ENCODE measurements at regions not wholly inside any gene's neighbourhood (a gene's known extent, or its start where the extent isn't known, plus 50 kb on each side); places are given as distances from the start of the nearest gene placed in this dataset.

DNA sequence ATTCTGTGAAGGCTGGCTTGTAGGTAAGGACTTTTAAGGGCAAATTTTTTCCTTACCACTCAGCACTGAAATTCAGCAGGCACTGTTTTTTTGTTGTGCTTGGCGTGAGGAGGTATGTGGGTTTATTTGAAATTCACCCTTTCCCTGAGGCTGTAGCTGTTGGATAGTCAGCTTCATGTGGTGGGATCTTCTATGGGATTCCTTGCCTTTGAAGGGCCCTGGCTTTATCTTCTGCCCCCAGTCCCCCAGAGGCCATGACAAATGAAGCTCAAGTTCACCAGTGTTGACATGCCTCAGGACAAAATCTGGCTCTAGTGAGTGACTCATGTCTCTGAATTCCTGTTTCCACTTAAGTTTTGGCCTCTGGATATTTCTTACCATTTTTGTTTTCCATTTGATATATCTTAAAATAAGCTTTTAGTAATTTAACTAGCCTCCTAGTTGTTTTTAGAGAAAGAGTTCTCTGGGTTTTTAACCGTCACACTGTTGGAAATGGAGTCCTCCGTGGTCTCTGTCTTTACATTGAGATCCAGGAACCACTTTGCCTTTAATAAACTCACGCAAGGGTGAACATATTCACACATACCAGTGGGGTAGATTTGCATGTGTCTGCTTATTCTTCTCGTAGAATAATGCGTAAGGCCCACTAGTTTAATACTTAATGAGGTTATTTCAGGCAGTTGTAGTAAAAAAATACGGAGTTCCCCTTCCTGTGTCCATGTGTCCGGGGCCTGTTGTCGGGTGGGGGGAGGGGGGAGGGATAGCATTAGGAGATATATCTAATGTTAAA, 211.1 kb upstream of the FAM98A start:
- H3K27ac Mint-ChIP-seq: no peak overlapping the region
- H3K4me1 Mint-ChIP-seq (ENCODE audit: low read depth): no peaks in the 10 kb centered on the region
- no peaks in the 10 kb centered on the region for H3K9me3 Mint-ChIP-seq
- intact Hi-C loops (cut with micrococcal nuclease): no loop called here
- no peaks in the 10 kb centered on the region for H3K27me3 Mint-ChIP-seq
- no peaks in the 10 kb centered on the region for H3K36me3 Mint-ChIP-seq (ENCODE audit: low read depth)
- H3K4me3 Mint-ChIP-seq: no peak overlapping the region

DNA sequence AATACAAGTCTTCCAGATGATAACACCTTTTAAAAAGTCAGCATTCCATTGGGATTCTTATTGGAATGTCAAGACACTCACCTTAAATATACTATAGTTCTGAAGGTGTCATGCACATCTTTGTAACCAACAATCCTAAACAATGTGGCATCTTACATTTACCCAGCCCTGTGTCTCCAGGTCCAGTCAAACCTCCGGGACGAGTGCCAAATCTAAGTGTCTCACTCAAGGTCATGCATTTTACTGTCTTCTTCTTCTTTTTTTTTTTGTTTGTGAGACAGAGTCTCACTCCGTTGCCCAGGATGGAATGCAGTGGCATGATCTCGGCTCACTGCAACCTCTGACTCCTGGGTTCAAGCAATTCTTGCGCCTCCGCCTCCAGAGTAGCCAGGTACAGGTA, 206.9 kb upstream of the FAM98A start:
- Mint-ChIP-seq H3K36me3 (ENCODE audit: low read depth) (no peaks in the 10 kb centered on the region), H3K9me3 (no peaks in the 10 kb centered on the region), H3K27me3 (no peaks in the 10 kb centered on the region), H3K4me3 (no peak overlapping the region), H3K27ac (no peak overlapping the region), H3K4me1 (ENCODE audit: low read depth) (no peaks in the 10 kb centered on the region)
- intact Hi-C loops (cut with micrococcal nuclease): no loop called here

DNA sequence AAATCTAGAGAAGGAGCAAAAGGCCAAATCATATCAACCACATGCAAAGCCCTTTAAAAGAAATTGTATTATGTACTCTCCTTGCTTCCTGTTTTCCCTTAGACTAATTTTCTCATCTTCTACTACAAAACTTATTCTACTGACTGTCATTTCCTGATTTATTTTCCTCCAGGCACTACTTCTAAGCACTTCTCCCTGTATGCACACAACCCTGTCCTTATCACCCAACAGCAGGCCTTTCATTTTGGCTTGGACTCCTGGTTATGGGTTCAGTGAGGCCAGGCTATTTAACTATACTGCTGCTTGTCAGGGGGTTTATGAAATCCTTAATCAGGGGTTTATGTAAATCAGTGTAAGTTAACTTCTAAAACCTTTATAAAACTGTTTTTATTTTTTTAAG, 205.1 kb upstream of the FAM98A start:
- intact Hi-C loops (cut with micrococcal nuclease): no loop called here
- H3K27ac Mint-ChIP-seq: no peak overlapping the region

DNA sequence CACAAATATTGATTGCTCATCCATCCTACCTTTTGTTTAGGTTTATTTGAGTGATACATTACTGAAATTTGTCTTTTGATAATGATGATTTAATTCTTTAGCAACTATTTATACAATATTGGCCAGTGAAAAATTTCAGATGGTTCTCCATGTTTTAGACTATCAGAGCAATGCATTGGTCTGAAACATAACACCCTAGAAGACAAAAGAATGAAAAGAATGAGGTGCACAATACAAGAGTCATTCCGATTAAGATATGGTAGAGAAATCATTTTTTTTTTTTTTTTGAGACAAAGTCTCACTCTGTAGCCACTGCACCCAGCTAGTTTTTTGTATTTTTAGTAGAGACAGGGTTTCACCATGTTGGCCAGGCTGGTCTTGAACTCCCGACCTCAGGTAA, 197.4 kb upstream of the FAM98A start:
- Mint-ChIP-seq H3K36me3 (ENCODE audit: low read depth) (no peaks in the 10 kb centered on the region), H3K27me3 (no peaks in the 10 kb centered on the region), H3K4me3 (no peak overlapping the region), H3K4me1 (ENCODE audit: low read depth) (no peaks in the 10 kb centered on the region), H3K9me3 (peaks cover 27% of the 10 kb centered on the region), H3K27ac (no peak overlapping the region)
- intact Hi-C loops (cut with micrococcal nuclease): no loop called here

More for the DNA sequence above, 205.1 kb upstream of the FAM98A start:
- Mint-ChIP-seq H3K4me3 (no peak overlapping the region), H3K4me1 (ENCODE audit: low read depth) (no peaks in the 10 kb centered on the region), H3K27me3 (no peaks in the 10 kb centered on the region), H3K9me3 (no peaks in the 10 kb centered on the region), H3K36me3 (ENCODE audit: low read depth) (no peaks in the 10 kb centered on the region)

DNA sequence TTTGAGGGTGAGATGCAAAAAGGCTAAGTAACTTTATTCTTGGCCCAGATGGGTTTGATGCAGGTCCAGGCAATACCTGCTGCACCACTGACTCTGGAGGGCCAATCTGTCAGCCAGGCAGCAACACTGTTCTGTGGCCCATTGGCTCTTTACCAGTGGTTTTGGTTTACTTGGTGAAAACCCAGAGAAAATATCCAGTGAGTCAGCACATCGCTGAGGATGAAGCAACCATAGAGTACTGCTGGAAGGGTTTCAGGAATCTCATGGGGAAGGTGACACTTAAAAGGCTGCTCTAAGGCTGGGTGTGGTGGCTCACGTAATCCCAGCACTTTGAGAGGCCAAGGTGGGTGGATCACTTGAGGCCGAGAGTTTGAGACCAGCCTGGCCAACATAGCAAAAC, 192.5 kb upstream of the FAM98A start:
- H3K27ac Mint-ChIP-seq: no peak overlapping the region
- intact Hi-C loops (cut with micrococcal nuclease): no loop called here
- no peaks in the 10 kb centered on the region for H3K27me3 Mint-ChIP-seq
- H3K36me3 Mint-ChIP-seq (ENCODE audit: low read depth): no peaks in the 10 kb centered on the region
- no peak overlapping the region for H3K4me3 Mint-ChIP-seq
- H3K4me1 Mint-ChIP-seq (ENCODE audit: low read depth): no peaks in the 10 kb centered on the region
- H3K9me3 Mint-ChIP-seq: peaks cover 12% of the 10 kb centered on the region

DNA sequence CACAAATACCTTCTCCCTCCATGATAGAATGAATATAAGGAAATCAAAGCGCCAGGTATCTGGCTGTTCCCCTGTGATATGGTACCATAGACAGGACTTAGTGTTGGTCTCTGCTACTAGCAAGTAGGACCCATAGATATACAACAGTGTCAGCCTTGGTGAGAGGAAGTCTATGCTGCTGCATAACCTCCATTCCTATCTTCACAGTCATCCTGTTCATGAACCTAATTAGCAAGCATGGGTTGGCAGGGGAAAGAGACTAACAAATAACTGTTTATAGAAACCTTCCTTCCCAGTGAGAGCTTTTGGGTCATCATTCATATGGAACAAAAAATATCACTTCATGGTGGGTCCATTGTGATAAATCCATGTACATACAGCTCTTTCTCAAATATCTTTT, 188.9 kb upstream of the FAM98A start:
- intact Hi-C loops (cut with micrococcal nuclease): no loop called here

GRCh38 chr2:33786881-33787280, 187.8 kb upstream of the FAM98A start:
- Mint-ChIP-seq H3K4me1 (ENCODE audit: low read depth) (peaks cover 31% of the 10 kb centered on the region), H3K9me3 (no peaks in the 10 kb centered on the region), H3K27me3 (no peaks in the 10 kb centered on the region), H3K36me3 (ENCODE audit: low read depth) (no peaks in the 10 kb centered on the region), H3K27ac (no peak overlapping the region), H3K4me3 (no peak overlapping the region)
- intact Hi-C loops (cut with micrococcal nuclease): no loop called here

More for the DNA sequence above, 188.9 kb upstream of the FAM98A start:
- Mint-ChIP-seq H3K27me3 (no peaks in the 10 kb centered on the region), H3K9me3 (peaks cover 10% of the 10 kb centered on the region), H3K27ac (no peak overlapping the region), H3K4me1 (ENCODE audit: low read depth) (peaks cover 24% of the 10 kb centered on the region), H3K4me3 (no peak overlapping the region), H3K36me3 (ENCODE audit: low read depth) (no peaks in the 10 kb centered on the region)

GRCh38 chr2:33785201-33786106, 186.4 kb upstream of the FAM98A start:
- Mint-ChIP-seq H3K9me3 (no peaks in the 10 kb centered on the region), H3K4me3 (no peak overlapping the region), H3K27me3 (no peaks in the 10 kb centered on the region), H3K4me1 (ENCODE audit: low read depth) (peaks cover 31% of the 10 kb centered on the region), H3K36me3 (ENCODE audit: low read depth) (no peaks in the 10 kb centered on the region), H3K27ac (no peak overlapping the region)
- intact Hi-C loops (cut with micrococcal nuclease): no loop called here

GRCh38 chr2:33784488-33784887, 185.4 kb upstream of the FAM98A start:
- Mint-ChIP-seq H3K4me3 (no peak overlapping the region), H3K9me3 (no peaks in the 10 kb centered on the region), H3K27me3 (no peaks in the 10 kb centered on the region), H3K4me1 (ENCODE audit: low read depth) (peaks cover 31% of the 10 kb centered on the region), H3K27ac (no peak overlapping the region), H3K36me3 (ENCODE audit: low read depth) (no peaks in the 10 kb centered on the region)
- intact Hi-C loops (cut with micrococcal nuclease): no loop called here

DNA sequence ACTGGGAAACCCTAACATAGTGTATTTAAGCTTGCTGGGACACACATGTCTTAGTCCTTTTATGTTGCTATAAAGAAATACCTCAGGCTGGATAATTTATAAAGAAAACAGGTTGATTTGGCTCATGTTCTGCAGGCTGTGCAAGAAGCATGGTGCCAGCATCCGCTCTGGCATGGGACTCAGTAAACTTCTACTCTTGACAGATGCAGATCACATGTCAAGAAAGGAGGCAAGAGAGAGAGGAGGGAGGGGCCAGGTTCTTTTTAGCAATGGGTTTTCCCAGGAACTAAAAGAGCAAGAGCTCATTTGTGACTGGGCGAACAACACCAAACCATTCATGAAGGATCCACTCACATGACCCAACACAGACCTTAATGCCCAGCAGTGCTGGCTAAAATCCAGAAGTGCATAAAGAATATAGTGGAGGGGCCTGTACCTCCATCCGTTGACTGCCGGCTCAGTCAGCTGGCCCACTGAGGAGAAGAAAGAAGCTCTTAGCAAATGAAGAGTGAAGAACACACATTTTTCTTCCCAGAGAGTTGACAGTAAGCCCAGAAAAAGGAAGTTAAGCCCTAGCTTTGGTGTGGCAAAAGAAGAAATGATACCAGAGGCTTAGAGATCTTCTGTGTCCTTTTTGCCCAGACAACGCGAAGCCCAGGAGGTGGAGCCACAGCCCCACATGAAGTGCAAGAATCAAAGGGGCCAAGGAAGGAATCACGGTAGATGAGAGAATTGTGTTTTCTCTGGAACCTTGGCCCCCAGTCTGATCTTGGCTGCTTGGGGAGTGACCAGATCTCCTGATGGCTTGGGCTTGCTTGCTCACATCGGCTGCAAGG, 183.5 kb upstream of the FAM98A start:
- Mint-ChIP-seq H3K4me3 (no peak overlapping the region), H3K4me1 (ENCODE audit: low read depth) (peaks cover 31% of the 10 kb centered on the region)
- intact Hi-C loops (cut with micrococcal nuclease): no loop called here

DNA sequence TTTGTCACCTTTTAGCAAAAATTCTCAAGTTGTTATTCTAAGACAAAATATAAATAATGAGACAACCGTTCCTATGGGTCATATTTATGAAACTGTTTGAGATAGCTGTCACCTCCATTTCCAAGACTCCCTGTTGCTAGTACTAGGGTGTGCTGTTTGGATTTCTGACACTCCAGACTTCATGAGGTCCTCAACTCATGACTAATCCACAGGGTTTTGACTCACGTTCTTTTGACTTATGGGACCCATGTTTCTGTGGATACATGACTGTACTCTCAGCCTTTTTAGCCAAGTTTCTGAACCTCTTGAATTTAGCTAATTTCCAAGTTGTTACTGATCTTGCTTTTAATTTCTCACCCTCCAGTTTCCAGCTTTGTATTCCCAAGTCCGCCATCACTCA, 178.7 kb upstream of the FAM98A start:
- intact Hi-C loops (cut with micrococcal nuclease): no loop called here
- Mint-ChIP-seq H3K27ac (no peak overlapping the region), H3K4me1 (ENCODE audit: low read depth) (peaks cover 4% of the 10 kb centered on the region)

More for the DNA sequence above, 183.5 kb upstream of the FAM98A start:
- Mint-ChIP-seq H3K27me3 (no peaks in the 10 kb centered on the region), H3K9me3 (no peaks in the 10 kb centered on the region), H3K36me3 (ENCODE audit: low read depth) (no peaks in the 10 kb centered on the region), H3K27ac (no peak overlapping the region)

GRCh38 chr2:33775306-33775705, 176.2 kb upstream of the FAM98A start:
- no peaks in the 10 kb centered on the region for H3K4me1 Mint-ChIP-seq (ENCODE audit: low read depth)
- no peaks in the 10 kb centered on the region for H3K27me3 Mint-ChIP-seq
- no peaks in the 10 kb centered on the region for H3K9me3 Mint-ChIP-seq
- no peaks in the 10 kb centered on the region for H3K36me3 Mint-ChIP-seq (ENCODE audit: low read depth)
- intact Hi-C loops (cut with micrococcal nuclease): no loop called here
- no peak overlapping the region for H3K4me3 Mint-ChIP-seq
- H3K27ac Mint-ChIP-seq: no peak overlapping the region

More for the DNA sequence above, 178.7 kb upstream of the FAM98A start:
- H3K27me3 Mint-ChIP-seq: no peaks in the 10 kb centered on the region
- no peaks in the 10 kb centered on the region for H3K9me3 Mint-ChIP-seq
- no peaks in the 10 kb centered on the region for H3K36me3 Mint-ChIP-seq (ENCODE audit: low read depth)
- H3K4me3 Mint-ChIP-seq: no peak overlapping the region

- no peaks in the 10 kb centered on the region for H3K4me1 Mint-ChIP-seq (ENCODE audit: low read depth)
- H3K4me3 Mint-ChIP-seq: no peak overlapping the region
- intact Hi-C loops (cut with micrococcal nuclease): no loop called here
- H3K27ac Mint-ChIP-seq: no peak overlapping the region
- H3K27me3 Mint-ChIP-seq: no peaks in the 10 kb centered on the region
- no peaks in the 10 kb centered on the region for H3K36me3 Mint-ChIP-seq (ENCODE audit: low read depth)
- H3K9me3 Mint-ChIP-seq: no peaks in the 10 kb centered on the region
Measured at GRCh38 chr2:33770023-33770422, 170.9 kb upstream of the FAM98A start.

DNA sequence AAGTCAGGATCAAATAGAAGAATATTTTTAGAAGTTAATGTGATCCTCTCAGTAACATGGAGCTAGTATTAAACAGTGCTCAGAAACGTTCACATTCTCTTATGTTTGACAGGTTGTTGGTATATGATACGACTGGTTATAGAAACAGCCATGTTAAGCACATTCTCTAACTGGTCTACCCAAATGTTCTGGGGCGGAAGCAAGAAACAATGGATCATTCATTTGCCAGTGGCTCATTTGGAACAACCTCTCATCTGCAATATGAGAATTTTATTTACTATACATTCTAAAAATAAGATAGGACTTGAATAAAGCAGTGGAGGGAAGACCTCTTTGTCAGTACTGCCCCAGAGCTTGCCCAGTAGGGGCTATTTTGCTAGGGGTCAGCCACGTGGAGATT, 167.1 kb upstream of the FAM98A start:
- intact Hi-C loops (cut with micrococcal nuclease): no loop called here
- Mint-ChIP-seq H3K36me3 (ENCODE audit: low read depth) (no peaks in the 10 kb centered on the region), H3K27ac (no peak overlapping the region), H3K9me3 (no peaks in the 10 kb centered on the region), H3K4me1 (ENCODE audit: low read depth) (no peaks in the 10 kb centered on the region), H3K27me3 (no peaks in the 10 kb centered on the region), H3K4me3 (no peak overlapping the region)

All from dendritic cell treated with granulocyte-macrophage colony-stimulating factor and Interleukin-4, amounts not matched to agents 40 ng/mL and 50 ng/mL, for 4 days (primary cell).